ENCODE measurements at regions not wholly inside any gene's neighbourhood (a gene's known extent, or its start where the extent isn't known, plus 50 kb on each side); places are given as distances from the start of the nearest gene placed in this dataset.

- ATAC-seq, result peak; percentile 32 to 39; a peak in 2 of 6 replicates
- peak in 1 of 2 experiments; percentile 48 for DNase-seq (ENCODE audit: low read depth in 1 of 2, low spot score in 1 of 2)
- no peak overlapping the region for H3K27ac ChIP-seq
- H3K9me3 ChIP-seq, result no peaks in the 10 kb centered on the region
- no peak overlapping the region for H3K4me2 ChIP-seq
- ChIA-PET CTCF (no interaction called here), POLR2A (no interaction called here)
- H3K4me3 ChIP-seq, result no peak overlapping the region
- no peaks in the 10 kb centered on the region for H3K4me1 ChIP-seq
- TF ChIP-seq USF2 (IDR thresholded peaks at IDR 0.05) (peak; percentile 61), MAX (IDR thresholded peaks at IDR 0.05) (no peak)
- no peak for FAIRE-seq
- WGBS (ENCODE audit: missing lambda C conversion rate), result 13% methylated on average over 4 of the region's 4 CpGs
Measured at GRCh38 chrX:22399437-22400192, 126.9 kb downstream of the CBLL2 start.

GRCh38 chrX:22404297-22404696, 131.6 kb downstream of the CBLL2 start:
- H3K9me3 ChIP-seq, result no peaks in the 10 kb centered on the region
- 93% methylated on average over 3 of the region's 3 CpGs for WGBS (ENCODE audit: missing lambda C conversion rate)
- ChIA-PET POLR2A (no interaction called here), CTCF (no interaction called here)
- no peaks in the 10 kb centered on the region for H3K4me1 ChIP-seq
- DNase-seq (ENCODE audit: low read depth in 1 of 2, low spot score in 1 of 2), result no peak
- H3K27ac ChIP-seq, result no peak overlapping the region
- H3K4me2 ChIP-seq, result no peak overlapping the region
- ATAC-seq, result no peak
- FAIRE-seq, result no peak
- H3K4me3 ChIP-seq, result no peak overlapping the region
- TF ChIP-seq CHD4 (IDR thresholded peaks at IDR 0.05; ENCODE audit: borderline replicate concordance) (no peak), CEBPB (IDR thresholded peaks at IDR 0.05) (no peak), BCL3 (IDR thresholded peaks at IDR 0.05) (no peak), FOXS1 (CRISPR knock-in tag; IDR thresholded peaks at IDR 0.05) (no peak)

- FAIRE-seq, result no peak
- ATAC-seq, result no peak
- POLR2A ChIA-PET, result no interaction called here
- no peaks in the 10 kb centered on the region for H3K4me1 ChIP-seq
- no peak overlapping the region for H3K27ac ChIP-seq
- no peak for TF ChIP-seq RNF2 (IDR thresholded peaks at IDR 0.05; ENCODE audit: borderline replicate concordance, low read depth)
- TF ChIP-seq HEYL (CRISPR knock-in tag; IDR thresholded peaks at IDR 0.05), result no peak
- no peak for TF ChIP-seq PBX3 (IDR thresholded peaks at IDR 0.05)
- TF ChIP-seq HOXB13 (CRISPR knock-in tag; IDR thresholded peaks at IDR 0.05; ENCODE audit: low read depth), result no peak
- TF ChIP-seq EHMT2 (IDR thresholded peaks at IDR 0.05; ENCODE audit: low read depth), result no peak
- TF ChIP-seq MAZ (IDR thresholded peaks at IDR 0.05; ENCODE audit: borderline replicate concordance, low read depth, low read length), result no peak
- no peak for TF ChIP-seq FOSB (CRISPR knock-in tag; IDR thresholded peaks at IDR 0.05)
- TF ChIP-seq ATOH8 (CRISPR knock-in tag; IDR thresholded peaks at IDR 0.05; ENCODE audit: low read depth), result no peak
- no peak for TF ChIP-seq CTCF (IDR thresholded peaks at IDR 0.05)
- TF ChIP-seq BCL3 (IDR thresholded peaks at IDR 0.05), result no peak
- H3K9me3 ChIP-seq, result no peaks in the 10 kb centered on the region
- no peak overlapping the region for H3K4me2 ChIP-seq
- 42% methylated on average over 5 of the region's 5 CpGs for WGBS (ENCODE audit: missing lambda C conversion rate)
- no peak overlapping the region for H3K4me3 ChIP-seq
- CTCF ChIA-PET, result no interaction called here
- no peak for DNase-seq (ENCODE audit: low read depth in 1 of 2, low spot score in 1 of 2)
Measured at GRCh38 chrX:22406201-22406737, 133.6 kb downstream of the CBLL2 start.
